ENCODE measurements at regions not wholly inside any gene's neighbourhood (a gene's known extent, or its start where the extent isn't known, plus 50 kb on each side); places are given as distances from the start of the nearest gene placed in this dataset.
"Not testable (repeated sequence)": the region's sequence is repeated elsewhere in the genome, so short reads cannot be mapped to it uniquely, and the experiment has no call there.

GRCh38 chr5:153237671-153238332, 252.7 kb upstream of the GRIA1 start:
- no peak for DNase-seq (ENCODE audit: low read depth in 2 of 2)

- DNase-seq (ENCODE audit: low read depth in 2 of 2) = no peak
Measured at GRCh38 chr5:153257381-153257780, 233.1 kb upstream of the GRIA1 start.

GRCh38 chr5:153258469-153258868, 232.0 kb upstream of the GRIA1 start:
- no peak for DNase-seq (ENCODE audit: low read depth in 2 of 2)

GRCh38 chr5:153267506-153267905, 223.0 kb upstream of the GRIA1 start:
- no peak for DNase-seq (ENCODE audit: low read depth in 2 of 2)

GRCh38 chr5:153275695-153276094, 214.8 kb upstream of the GRIA1 start:
- DNase-seq (ENCODE audit: low read depth in 2 of 2) = no peak

GRCh38 chr5:153276151-153276550, 214.3 kb upstream of the GRIA1 start:
- peak; percentile 3 to 15 for DNase-seq (ENCODE audit: low read depth in 2 of 2)

GRCh38 chr5:153296251-153296844, 194.1 kb upstream of the GRIA1 start:
- not testable (repeated sequence) for DNase-seq (ENCODE audit: low read depth in 2 of 2)

- no peak for DNase-seq (ENCODE audit: low read depth in 2 of 2)
Measured at GRCh38 chr5:153299891-153300290, 190.6 kb upstream of the GRIA1 start.

- no peak for DNase-seq (ENCODE audit: low read depth in 2 of 2)
Measured at GRCh38 chr5:153308282-153308681, 182.2 kb upstream of the GRIA1 start.

GRCh38 chr5:153318556-153318955, 171.9 kb upstream of the GRIA1 start:
- DNase-seq (ENCODE audit: low read depth in 2 of 2) = no peak

GRCh38 chr5:153321478-153321877, 169.0 kb upstream of the GRIA1 start:
- DNase-seq (ENCODE audit: low read depth in 2 of 2) = no peak

- no peak for DNase-seq (ENCODE audit: low read depth in 2 of 2)
Measured at GRCh38 chr5:153340139-153340538, 150.3 kb upstream of the GRIA1 start.

GRCh38 chr5:153340738-153341137, 149.7 kb upstream of the GRIA1 start:
- no peak for DNase-seq (ENCODE audit: low read depth in 2 of 2)

GRCh38 chr5:153342487-153342886, 148.0 kb upstream of the GRIA1 start:
- no peak for DNase-seq (ENCODE audit: low read depth in 2 of 2)

- DNase-seq (ENCODE audit: low read depth in 2 of 2) = no peak
Measured at GRCh38 chr5:153347611-153348010, 142.9 kb upstream of the GRIA1 start.

GRCh38 chr5:153350175-153350883, 140.1 kb upstream of the GRIA1 start:
- no peak for DNase-seq (ENCODE audit: low read depth in 2 of 2)

GRCh38 chr5:153352685-153353219, 137.7 kb upstream of the GRIA1 start:
- peak in 1 of 2 donors; percentile 21 for DNase-seq (ENCODE audit: low read depth in 2 of 2)

GRCh38 chr5:153357493-153358112, 132.9 kb upstream of the GRIA1 start:
- DNase-seq (ENCODE audit: low read depth in 2 of 2) = no peak

- DNase-seq (ENCODE audit: low read depth in 2 of 2) = no peak
Measured at GRCh38 chr5:153358315-153358976, 132.0 kb upstream of the GRIA1 start.

- DNase-seq (ENCODE audit: low read depth in 2 of 2) = no peak
Measured at GRCh38 chr5:153360860-153361259, 129.6 kb upstream of the GRIA1 start.

- no peak for DNase-seq (ENCODE audit: low read depth in 2 of 2)
Measured at GRCh38 chr5:153361735-153362409, 128.6 kb upstream of the GRIA1 start.

Data from stimulated activated CD4-positive, alpha-beta T cell treated with anti-CD3 and anti-CD28 coated beads, Interleukin-4, amount 100 ng/mL, for 48 hours (primary cell).